Osteocyte (in vitro differentiated cells): ENCODE measurements at regions not wholly inside any gene's neighbourhood (a gene's known extent, or its start where the extent isn't known, plus 50 kb on each side); places are given as distances from the start of the nearest gene placed in this dataset.

ENCODE experiments used
- DNase-seq: peaks from one replicate; pipeline ENCODE4 v3.0.0; 2021; ENCODE audit warnings: mixed read lengths; ENCODE audit not compliant: unreplicated experiment; ENCODE audit errors: extremely low spot score
- H3K27ac Mint-ChIP-seq: one replicate; pipeline ENCODE4 v1.8.0; 2021; ENCODE audit warnings: mild to moderate bottlenecking, mixed read lengths; ENCODE audit not compliant: unreplicated experiment
- H3K27me3 Mint-ChIP-seq: one replicate; pipeline ENCODE4 v1.8.0; 2021; ENCODE audit warnings: mixed read lengths; ENCODE audit not compliant: unreplicated experiment
- H3K36me3 Mint-ChIP-seq: one replicate; pipeline ENCODE4 v1.8.0; 2021; ENCODE audit warnings: mixed read lengths; ENCODE audit not compliant: unreplicated experiment
- H3K4me1 Mint-ChIP-seq: one replicate; pipeline ENCODE4 v1.8.0; 2021; ENCODE audit warnings: mixed read lengths; ENCODE audit not compliant: unreplicated experiment
- H3K4me3 Mint-ChIP-seq: one replicate; pipeline ENCODE4 v1.8.0; 2021; ENCODE audit warnings: mild to moderate bottlenecking, moderate library complexity, mixed read lengths; ENCODE audit not compliant: unreplicated experiment
- H3K9me3 Mint-ChIP-seq: one replicate; pipeline ENCODE4 v1.8.0; 2021; ENCODE audit warnings: mixed read lengths; ENCODE audit not compliant: unreplicated experiment
- TF ChIP-seq, protein P1 (sequence below): fragments of 200-600 bp; sonication (generic); IDR thresholded peaks from 2 replicates; pipeline ENCODE4 v1.5.0; 2021; ENCODE audit warnings: antibody characterized with exemption, mild to moderate bottlenecking, moderate library complexity

DNA sequence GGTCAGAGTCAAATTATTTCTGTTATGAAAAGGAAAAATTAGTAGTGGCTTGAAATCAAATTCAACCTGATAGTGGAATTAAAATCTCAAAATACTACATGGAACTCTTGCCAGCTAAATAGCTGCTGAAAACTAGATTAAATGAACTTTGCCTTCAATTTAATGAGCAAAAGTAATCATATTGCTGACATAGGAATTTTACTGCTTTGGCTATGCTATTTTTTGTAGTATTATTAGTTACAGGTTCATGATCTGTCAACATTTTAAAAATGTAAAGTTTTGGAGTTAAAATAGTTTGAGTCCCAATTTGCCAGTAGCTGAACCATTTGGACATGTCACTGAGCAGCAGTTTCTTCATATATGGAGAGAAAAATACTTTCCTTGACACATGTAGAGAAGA, 81.4 kb downstream of the RERGL start:
- no peak overlapping the region for H3K4me3 Mint-ChIP-seq
- H3K9me3 Mint-ChIP-seq: no peaks in the 10 kb centered on the region
- DNase-seq: no peak
- TF ChIP-seq, protein P1, sequence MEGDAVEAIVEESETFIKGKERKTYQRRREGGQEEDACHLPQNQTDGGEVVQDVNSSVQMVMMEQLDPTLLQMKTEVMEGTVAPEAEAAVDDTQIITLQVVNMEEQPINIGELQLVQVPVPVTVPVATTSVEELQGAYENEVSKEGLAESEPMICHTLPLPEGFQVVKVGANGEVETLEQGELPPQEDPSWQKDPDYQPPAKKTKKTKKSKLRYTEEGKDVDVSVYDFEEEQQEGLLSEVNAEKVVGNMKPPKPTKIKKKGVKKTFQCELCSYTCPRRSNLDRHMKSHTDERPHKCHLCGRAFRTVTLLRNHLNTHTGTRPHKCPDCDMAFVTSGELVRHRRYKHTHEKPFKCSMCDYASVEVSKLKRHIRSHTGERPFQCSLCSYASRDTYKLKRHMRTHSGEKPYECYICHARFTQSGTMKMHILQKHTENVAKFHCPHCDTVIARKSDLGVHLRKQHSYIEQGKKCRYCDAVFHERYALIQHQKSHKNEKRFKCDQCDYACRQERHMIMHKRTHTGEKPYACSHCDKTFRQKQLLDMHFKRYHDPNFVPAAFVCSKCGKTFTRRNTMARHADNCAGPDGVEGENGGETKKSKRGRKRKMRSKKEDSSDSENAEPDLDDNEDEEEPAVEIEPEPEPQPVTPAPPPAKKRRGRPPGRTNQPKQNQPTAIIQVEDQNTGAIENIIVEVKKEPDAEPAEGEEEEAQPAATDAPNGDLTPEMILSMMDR: no peak
- H3K36me3 Mint-ChIP-seq: no peaks in the 10 kb centered on the region
- H3K27ac Mint-ChIP-seq: no peak overlapping the region
- no peaks in the 10 kb centered on the region for H3K4me1 Mint-ChIP-seq
- no peaks in the 10 kb centered on the region for H3K27me3 Mint-ChIP-seq

DNA sequence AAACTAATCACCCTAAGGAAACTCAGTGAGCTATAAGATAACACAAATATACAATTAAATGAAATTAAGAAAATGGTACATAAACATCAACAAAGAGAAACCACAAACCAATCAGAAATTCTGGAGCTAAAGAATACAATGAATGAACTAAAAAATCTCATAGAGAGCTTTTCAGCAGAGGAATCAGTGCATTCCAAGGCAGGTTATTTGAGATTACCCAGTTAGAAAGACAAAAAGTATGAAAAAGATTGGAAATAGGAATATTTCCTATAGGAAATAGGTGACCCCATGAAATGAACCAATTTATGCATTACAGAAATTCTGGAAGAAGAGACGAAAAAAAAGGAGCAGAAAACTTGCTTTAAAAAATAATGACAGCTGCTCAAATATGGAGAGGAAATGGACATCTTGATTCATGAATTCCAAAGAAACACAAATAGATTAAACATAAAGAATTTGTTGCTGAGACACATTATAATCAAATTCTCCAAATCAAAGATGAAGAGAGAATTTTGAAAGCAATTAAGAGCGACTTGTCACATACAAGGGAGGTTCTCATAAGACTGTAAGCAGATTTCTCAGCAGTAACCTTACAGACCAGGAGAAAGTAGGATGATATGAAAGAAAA, 90.7 kb downstream of the RERGL start:
- Mint-ChIP-seq H3K36me3 (no peaks in the 10 kb centered on the region), H3K27me3 (no peaks in the 10 kb centered on the region), H3K27ac (no peak overlapping the region), H3K4me1 (no peaks in the 10 kb centered on the region), H3K4me3 (no peak overlapping the region), H3K9me3 (peaks cover 25% of the 10 kb centered on the region)
- TF ChIP-seq, protein P1: no peak
- no peak for DNase-seq

DNA sequence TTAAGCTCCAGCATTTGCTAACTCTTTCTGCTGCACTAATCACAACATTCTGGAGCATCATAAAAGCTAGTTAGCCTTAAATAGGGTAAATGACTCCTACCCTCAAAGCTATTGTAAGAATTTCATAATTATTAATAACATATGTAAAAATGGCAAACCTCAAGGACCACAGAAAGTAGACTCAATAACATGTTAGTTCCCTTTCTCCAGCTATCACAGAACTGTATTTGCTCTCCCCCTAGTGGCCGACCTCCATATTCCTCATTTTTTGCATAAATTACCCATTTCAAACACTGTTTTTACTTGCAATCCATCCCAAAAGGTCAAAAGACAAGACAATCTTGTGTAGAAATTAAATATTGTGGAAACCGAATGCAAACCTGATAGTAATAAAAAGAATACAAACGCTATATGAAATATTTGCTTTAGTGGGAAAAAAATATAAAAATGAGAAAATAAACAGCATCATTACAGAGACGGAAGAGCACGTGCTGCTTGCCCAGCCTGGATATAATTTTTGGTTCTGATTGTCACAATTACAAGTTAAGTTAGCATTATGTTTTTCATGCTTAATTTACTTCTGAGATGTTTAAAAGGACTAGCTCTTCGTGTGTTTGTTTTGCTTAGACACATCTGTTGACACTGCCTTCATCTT, 97.9 kb downstream of the RERGL start:
- Mint-ChIP-seq H3K4me1 (no peaks in the 10 kb centered on the region), H3K9me3 (no peaks in the 10 kb centered on the region), H3K36me3 (no peaks in the 10 kb centered on the region), H3K27ac (no peak overlapping the region), H3K27me3 (peaks cover 19% of the 10 kb centered on the region), H3K4me3 (no peak overlapping the region)
- DNase-seq: no peak
- TF ChIP-seq, protein P1: peak; percentile 77

DNA sequence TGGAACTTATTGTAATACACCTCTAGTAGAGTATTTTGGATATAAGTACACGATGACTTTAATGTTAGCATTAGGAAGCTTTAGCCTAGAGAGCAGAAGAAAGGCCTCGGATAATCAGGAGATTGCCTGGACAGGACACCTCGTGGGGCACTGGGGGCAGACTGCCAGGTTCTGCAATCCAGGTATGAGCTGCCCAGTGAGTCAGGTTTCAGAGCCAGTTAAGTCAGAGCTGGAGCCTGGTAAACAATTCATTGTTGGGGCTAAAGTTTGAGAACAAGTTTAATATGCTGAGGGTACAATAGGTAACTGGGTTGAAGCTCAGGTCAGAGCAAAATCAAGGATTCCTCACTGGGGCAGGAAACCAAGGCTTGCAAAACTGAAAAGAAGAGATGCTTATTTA, 107.4 kb downstream of the RERGL start:
- no peak overlapping the region for H3K4me3 Mint-ChIP-seq
- peaks cover 22% of the 10 kb centered on the region for H3K27me3 Mint-ChIP-seq
- TF ChIP-seq, protein P1: no peak
- H3K36me3 Mint-ChIP-seq: no peaks in the 10 kb centered on the region
- no peaks in the 10 kb centered on the region for H3K4me1 Mint-ChIP-seq
- no peak overlapping the region for H3K27ac Mint-ChIP-seq
- DNase-seq: no peak
- H3K9me3 Mint-ChIP-seq: no peaks in the 10 kb centered on the region

DNA sequence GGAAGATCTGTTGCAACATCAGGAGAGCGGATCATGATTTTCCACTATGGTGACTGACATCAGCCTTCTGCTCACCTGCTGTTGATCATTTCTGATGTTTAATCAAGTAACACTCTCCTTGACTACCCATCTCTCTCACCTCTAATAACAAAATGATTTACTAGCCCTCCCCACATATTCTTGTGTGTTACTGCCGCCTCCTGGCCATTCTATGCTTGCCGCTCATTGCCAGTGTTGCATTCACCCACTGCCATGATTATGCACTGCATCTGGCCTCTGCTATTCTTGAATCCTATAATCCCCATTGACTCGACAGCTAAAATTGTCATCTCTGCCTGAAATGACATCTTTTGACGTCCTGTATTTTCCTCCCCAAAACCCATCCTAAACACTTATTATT, 113.8 kb downstream of the RERGL start:
- no peak for DNase-seq
- Mint-ChIP-seq H3K27me3 (peaks cover 20% of the 10 kb centered on the region), H3K4me1 (no peaks in the 10 kb centered on the region), H3K27ac (no peak overlapping the region), H3K4me3 (no peak overlapping the region), H3K9me3 (no peaks in the 10 kb centered on the region), H3K36me3 (no peaks in the 10 kb centered on the region)
- TF ChIP-seq, protein P1: peak; percentile 18
